ENCODE measurements at regions not wholly inside any gene's neighbourhood (a gene's known extent, or its start where the extent isn't known, plus 50 kb on each side); places are given as distances from the start of the nearest gene placed in this dataset.

GRCh38 chr2:58796239-58796910 lies 555.2 kb upstream of the FANCL start:
- DNase-seq (ENCODE audit: low spot score in 2 of 2, unreplicated experiment in 2 of 2) = no peak
- Mint-ChIP-seq H3K27ac (no peak overlapping the region), H3K4me1 (peaks cover 32% of the 10 kb centered on the region), H3K9me3 (peaks cover 3% of the 10 kb centered on the region), H3K27me3 (ENCODE audit: low read depth) (no peaks in the 10 kb centered on the region), H3K36me3 (peaks cover 3% of the 10 kb centered on the region), H3K4me3 (no peak overlapping the region)
- TF ChIP-seq, protein P1, sequence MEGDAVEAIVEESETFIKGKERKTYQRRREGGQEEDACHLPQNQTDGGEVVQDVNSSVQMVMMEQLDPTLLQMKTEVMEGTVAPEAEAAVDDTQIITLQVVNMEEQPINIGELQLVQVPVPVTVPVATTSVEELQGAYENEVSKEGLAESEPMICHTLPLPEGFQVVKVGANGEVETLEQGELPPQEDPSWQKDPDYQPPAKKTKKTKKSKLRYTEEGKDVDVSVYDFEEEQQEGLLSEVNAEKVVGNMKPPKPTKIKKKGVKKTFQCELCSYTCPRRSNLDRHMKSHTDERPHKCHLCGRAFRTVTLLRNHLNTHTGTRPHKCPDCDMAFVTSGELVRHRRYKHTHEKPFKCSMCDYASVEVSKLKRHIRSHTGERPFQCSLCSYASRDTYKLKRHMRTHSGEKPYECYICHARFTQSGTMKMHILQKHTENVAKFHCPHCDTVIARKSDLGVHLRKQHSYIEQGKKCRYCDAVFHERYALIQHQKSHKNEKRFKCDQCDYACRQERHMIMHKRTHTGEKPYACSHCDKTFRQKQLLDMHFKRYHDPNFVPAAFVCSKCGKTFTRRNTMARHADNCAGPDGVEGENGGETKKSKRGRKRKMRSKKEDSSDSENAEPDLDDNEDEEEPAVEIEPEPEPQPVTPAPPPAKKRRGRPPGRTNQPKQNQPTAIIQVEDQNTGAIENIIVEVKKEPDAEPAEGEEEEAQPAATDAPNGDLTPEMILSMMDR (IDR thresholded peaks at IDR 0.05; ENCODE audit: unreplicated experiment) = no peak

GRCh38 chr2:58794916-58795315 lies 553.8 kb upstream of the FANCL start:
- no peaks in the 10 kb centered on the region for H3K27me3 Mint-ChIP-seq (ENCODE audit: low read depth)
- no peak for DNase-seq (ENCODE audit: low spot score in 2 of 2, unreplicated experiment in 2 of 2)
- no peak overlapping the region for H3K27ac Mint-ChIP-seq
- H3K4me3 Mint-ChIP-seq = no peak overlapping the region
- H3K9me3 Mint-ChIP-seq = peaks cover 3% of the 10 kb centered on the region
- peaks cover 3% of the 10 kb centered on the region for H3K36me3 Mint-ChIP-seq
- TF ChIP-seq, protein P1 (IDR thresholded peaks at IDR 0.05; ENCODE audit: unreplicated experiment) = no peak
- peaks cover 25% of the 10 kb centered on the region for H3K4me1 Mint-ChIP-seq

- Mint-ChIP-seq H3K27me3 (ENCODE audit: low read depth) (no peaks in the 10 kb centered on the region), H3K27ac (no peak overlapping the region), H3K4me1 (peaks cover 25% of the 10 kb centered on the region), H3K4me3 (no peak overlapping the region), H3K36me3 (peaks cover 3% of the 10 kb centered on the region), H3K9me3 (peaks cover 3% of the 10 kb centered on the region)
- TF ChIP-seq, protein P1 (IDR thresholded peaks at IDR 0.05; ENCODE audit: unreplicated experiment) = no peak
- no peak for DNase-seq (ENCODE audit: low spot score in 2 of 2, unreplicated experiment in 2 of 2)
Measured at GRCh38 chr2:58794103-58794502, 553.0 kb upstream of the FANCL start.

- Mint-ChIP-seq H3K27me3 (ENCODE audit: low read depth) (no peaks in the 10 kb centered on the region), H3K9me3 (peaks cover 3% of the 10 kb centered on the region), H3K4me1 (peaks cover 39% of the 10 kb centered on the region), H3K36me3 (peaks cover 3% of the 10 kb centered on the region), H3K4me3 (no peak overlapping the region), H3K27ac (peak overlapping the region; percentile 77)
- TF ChIP-seq, protein P1 (IDR thresholded peaks at IDR 0.05; ENCODE audit: unreplicated experiment) = no peak
- DNase-seq (ENCODE audit: low spot score in 2 of 2, unreplicated experiment in 2 of 2) = no peak
Measured at GRCh38 chr2:58788402-58788801, 547.3 kb upstream of the FANCL start.

DNA sequence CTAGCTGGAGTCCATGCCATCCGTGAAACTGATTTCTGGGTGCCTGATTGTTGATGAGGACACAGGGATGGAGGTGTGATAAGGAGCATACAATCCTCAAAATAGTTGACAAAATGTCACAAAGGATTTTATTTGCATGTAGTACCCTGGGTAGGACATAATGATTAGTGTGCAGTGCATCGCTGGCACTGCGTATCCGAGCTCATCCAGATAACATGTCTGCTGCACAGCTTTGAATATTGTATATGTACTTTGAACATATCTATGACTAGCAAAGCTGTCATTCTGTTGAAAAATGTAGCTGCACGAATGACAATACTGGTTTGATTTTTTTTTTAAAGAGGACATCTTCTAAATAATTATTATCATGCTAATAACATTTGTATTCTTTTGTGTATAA lies 529.7 kb upstream of the FANCL start:
- H3K27me3 Mint-ChIP-seq (ENCODE audit: low read depth) = no peaks in the 10 kb centered on the region
- no peak for DNase-seq (ENCODE audit: low spot score in 2 of 2, unreplicated experiment in 2 of 2)
- no peaks in the 10 kb centered on the region for H3K36me3 Mint-ChIP-seq
- TF ChIP-seq, protein P1 (IDR thresholded peaks at IDR 0.05; ENCODE audit: unreplicated experiment) = no peak
- peaks cover 59% of the 10 kb centered on the region for H3K4me1 Mint-ChIP-seq
- H3K4me3 Mint-ChIP-seq = no peak overlapping the region
- no peaks in the 10 kb centered on the region for H3K9me3 Mint-ChIP-seq
- H3K27ac Mint-ChIP-seq = peak overlapping the region; percentile 21

Data from mesothelial cell of epicardium (in vitro differentiated cells).